Spinal cord (tissue), 9 donors: ENCODE measurements at regions not wholly inside any gene's neighbourhood (a gene's known extent, or its start where the extent isn't known, plus 50 kb on each side); places are given as distances from the start of the nearest gene placed in this dataset.

ENCODE experiments used
- DNase-seq, 6 donors: peaks; one replicate each; pipeline versions ENCODE4 v3.0.0 to v3.0.0-alpha.2; 2013 to 2015; ENCODE audit warnings: low spot score in 6 of 6, low read depth in 4 of 6
- H3K27ac ChIP-seq: one replicate; pipeline ENCODE4 v1.5.1; 2013; ENCODE audit warnings: low read depth, low read length, control low read depth
- H3K27me3 ChIP-seq: one replicate; pipeline ENCODE4 v1.6.1; 2013; ENCODE audit warnings: low read length; ENCODE audit not compliant: control insufficient read depth, insufficient read depth
- H3K36me3 ChIP-seq: one replicate; pipeline ENCODE4 v1.6.1; 2013; ENCODE audit warnings: low read length; ENCODE audit not compliant: control insufficient read depth, insufficient read depth
- H3K4me1 ChIP-seq: one replicate; pipeline ENCODE4 v1.6.1; 2013; ENCODE audit warnings: low read length; ENCODE audit not compliant: control insufficient read depth, insufficient read depth
- H3K4me3 ChIP-seq: one replicate; pipeline ENCODE4 v1.5.1; 2013; ENCODE audit warnings: low read depth, low read length, control low read depth
- H3K9me3 ChIP-seq: one replicate; pipeline ENCODE4 v1.6.1; 2013; ENCODE audit warnings: low read length; ENCODE audit not compliant: control insufficient read depth, insufficient read depth
- WGBS: methylation state at CpG from one replicate; pipeline ENCODE4 v1.1.5; 2013; ENCODE audit warnings: missing lambda C conversion rate; ENCODE audit not compliant: insufficient coverage; 5-methylcytosine and 5-hydroxymethylcytosine counted together
- donor health status: healthy.

DNA sequence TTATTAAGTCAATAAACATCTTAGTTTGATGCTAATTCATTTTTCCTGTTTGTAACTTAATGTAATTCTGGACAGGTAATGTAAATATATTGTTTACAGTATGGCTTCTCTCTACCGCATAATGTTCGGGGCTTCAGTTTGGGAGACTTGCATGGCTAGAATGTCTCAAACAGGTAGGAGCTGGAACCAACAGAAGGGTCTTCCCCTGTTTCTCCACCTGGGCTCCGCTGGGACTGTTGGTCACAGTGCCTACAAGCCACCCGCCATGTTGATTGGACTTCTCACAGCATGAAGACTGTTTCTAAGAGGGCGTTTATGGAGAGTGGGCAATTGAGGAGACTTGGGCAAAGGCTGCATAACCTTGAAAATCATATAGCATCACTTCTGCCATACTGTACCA lies 148.6 kb downstream of the UFM1 start:
- WGBS = 100% methylated on average over 3 of the region's 5 CpGs
- H3K36me3 ChIP-seq = no peaks in the 10 kb centered on the region

DNA sequence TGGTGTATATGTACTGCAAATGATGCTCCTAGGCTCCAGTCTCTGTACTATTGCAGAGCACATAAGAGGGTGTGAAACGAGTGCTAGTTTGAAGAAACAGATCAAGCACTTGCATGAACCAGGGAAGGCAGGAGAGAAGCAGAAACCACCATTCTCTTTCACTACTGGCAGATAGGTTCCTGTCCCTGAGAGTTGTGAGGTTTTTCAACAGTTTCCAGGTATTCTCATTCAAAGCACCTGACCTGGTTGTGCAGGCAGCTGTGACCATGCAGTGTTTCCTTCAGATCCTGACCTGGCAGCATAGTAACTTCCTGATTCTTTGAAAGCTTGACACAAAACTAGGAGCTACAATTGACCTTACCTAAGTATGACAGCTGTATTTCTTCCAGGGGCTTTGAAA lies 164.9 kb downstream of the UFM1 start:
- Histone ChIP-seq H3K9me3 (no peaks in the 10 kb centered on the region), H3K27ac (no peak overlapping the region), H3K27me3 (no peaks in the 10 kb centered on the region), H3K4me1 (no peaks in the 10 kb centered on the region), H3K36me3 (no peaks in the 10 kb centered on the region), H3K4me3 (no peak overlapping the region)
- 86% methylated on average over 1 of the region's 1 CpG for WGBS
- no peak for DNase-seq

More for the DNA sequence above, 148.6 kb downstream of the UFM1 start:
- Histone ChIP-seq H3K4me3 (no peak overlapping the region), H3K27me3 (no peaks in the 10 kb centered on the region), H3K9me3 (no peaks in the 10 kb centered on the region), H3K27ac (no peak overlapping the region), H3K4me1 (no peaks in the 10 kb centered on the region)
- no peak for DNase-seq

DNA sequence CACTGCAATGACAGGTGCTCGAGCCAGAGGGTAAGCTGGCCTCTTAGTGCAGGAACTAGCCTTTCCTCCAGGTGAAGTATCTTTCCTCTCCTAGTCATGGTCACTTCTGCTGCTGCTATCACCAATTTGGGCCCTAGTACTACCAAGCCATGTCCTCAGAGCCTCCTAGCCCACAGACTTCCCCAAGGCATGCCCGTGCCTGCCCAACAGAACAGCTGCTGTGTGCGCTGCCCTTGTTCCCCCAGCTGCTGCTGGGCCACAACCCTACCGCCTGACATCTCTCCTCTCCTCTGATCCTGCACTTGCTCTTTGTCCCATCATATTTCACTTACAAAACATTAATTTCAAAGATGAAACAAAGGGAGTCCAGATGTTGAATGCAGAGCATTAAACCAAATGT lies 168.5 kb upstream of the FREM2 start:
- no peak for DNase-seq
- H3K27me3 ChIP-seq = no peaks in the 10 kb centered on the region
- H3K9me3 ChIP-seq = no peaks in the 10 kb centered on the region
- H3K36me3 ChIP-seq = no peaks in the 10 kb centered on the region
- 100% methylated on average over 3 of the region's 4 CpGs for WGBS
- H3K4me1 ChIP-seq = no peaks in the 10 kb centered on the region
- no peak overlapping the region for H3K27ac ChIP-seq
- H3K4me3 ChIP-seq = no peak overlapping the region

DNA sequence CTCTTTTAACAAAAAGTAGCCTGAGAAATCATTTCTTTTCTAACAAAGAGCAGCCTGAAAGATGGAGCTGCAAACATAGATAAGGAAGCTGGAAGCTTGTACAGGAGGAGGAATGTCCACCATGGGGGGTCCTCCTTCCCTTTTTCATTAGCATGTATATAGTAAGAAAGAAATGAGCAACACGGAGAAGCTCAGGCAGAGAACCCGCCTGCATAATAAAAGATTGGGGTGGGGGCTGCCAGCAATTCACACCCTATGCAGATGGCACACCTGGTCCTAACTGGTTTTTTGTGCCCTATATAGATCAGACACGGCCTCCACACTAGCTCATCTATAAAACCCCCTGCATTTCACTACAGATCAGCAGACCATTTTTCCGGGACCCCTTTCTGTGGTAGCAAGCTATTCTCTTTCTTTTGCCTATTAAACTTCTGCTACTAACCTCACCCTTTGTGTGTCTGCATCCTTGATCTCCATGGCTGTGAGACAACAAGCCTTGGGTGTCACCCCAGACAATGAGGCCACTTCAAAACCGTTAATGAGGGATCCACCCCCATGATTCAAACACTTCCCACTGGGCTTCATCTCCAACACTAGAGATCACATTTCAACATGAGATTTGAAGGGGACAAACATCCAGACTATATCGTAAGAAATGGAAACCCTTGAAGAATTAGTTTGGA lies 167.5 kb upstream of the FREM2 start:
- Histone ChIP-seq H3K27me3 (no peaks in the 10 kb centered on the region), H3K27ac (no peak overlapping the region), H3K36me3 (no peaks in the 10 kb centered on the region), H3K4me3 (no peak overlapping the region), H3K9me3 (no peaks in the 10 kb centered on the region), H3K4me1 (no peaks in the 10 kb centered on the region)
- no peak for DNase-seq
- WGBS = 92% methylated on average over 3 of the region's 6 CpGs

DNA sequence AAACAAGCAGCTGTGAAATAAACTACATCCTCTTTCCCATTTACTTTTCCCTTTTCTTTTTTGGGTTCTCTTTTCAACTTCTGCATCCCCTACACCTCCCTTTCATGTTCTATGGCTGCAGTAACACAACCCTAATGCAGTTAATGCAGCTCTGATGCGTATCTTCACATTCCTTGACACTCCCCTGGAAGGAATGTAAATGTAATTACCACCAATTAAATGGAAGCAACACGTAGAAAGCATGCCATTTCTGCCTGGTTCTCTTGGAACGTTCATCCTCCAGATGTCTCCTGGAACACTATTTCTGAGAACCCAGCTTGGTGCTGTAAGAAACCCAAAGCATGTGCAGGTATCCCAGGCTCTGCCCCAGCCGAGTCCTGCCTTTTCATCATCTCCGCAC lies 166.8 kb upstream of the FREM2 start:
- no peaks in the 10 kb centered on the region for H3K9me3 ChIP-seq
- no peaks in the 10 kb centered on the region for H3K36me3 ChIP-seq
- no peak for DNase-seq
- H3K27ac ChIP-seq = no peak overlapping the region
- no peak overlapping the region for H3K4me3 ChIP-seq
- no peaks in the 10 kb centered on the region for H3K27me3 ChIP-seq
- WGBS = 88% methylated on average over 5 of the region's 5 CpGs
- no peaks in the 10 kb centered on the region for H3K4me1 ChIP-seq

DNA sequence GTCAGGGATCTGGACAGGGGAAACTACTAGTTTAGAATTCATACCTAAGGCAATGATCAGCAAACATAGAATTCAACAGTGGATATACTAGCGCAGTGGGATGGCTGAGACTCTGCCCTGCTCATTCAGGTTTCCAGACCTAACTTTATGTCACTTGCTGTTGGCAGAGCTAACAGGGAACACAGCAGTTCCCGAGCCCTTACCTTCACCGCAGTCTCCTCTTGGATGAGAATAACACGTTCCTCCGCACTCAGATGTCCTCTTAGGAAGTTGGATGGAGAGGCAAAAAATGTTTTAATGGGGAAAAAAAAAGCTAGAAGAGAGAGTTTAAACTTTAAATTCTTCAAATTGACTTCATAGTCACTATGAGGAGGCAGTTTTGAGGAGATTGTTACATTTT lies 159.7 kb upstream of the FREM2 start:
- WGBS = 60% methylated on average over 1 of the region's 5 CpGs
- no peak overlapping the region for H3K4me3 ChIP-seq
- no peaks in the 10 kb centered on the region for H3K36me3 ChIP-seq
- no peaks in the 10 kb centered on the region for H3K27me3 ChIP-seq
- no peak overlapping the region for H3K27ac ChIP-seq
- H3K4me1 ChIP-seq = no peaks in the 10 kb centered on the region
- no peak for DNase-seq
- no peaks in the 10 kb centered on the region for H3K9me3 ChIP-seq

DNA sequence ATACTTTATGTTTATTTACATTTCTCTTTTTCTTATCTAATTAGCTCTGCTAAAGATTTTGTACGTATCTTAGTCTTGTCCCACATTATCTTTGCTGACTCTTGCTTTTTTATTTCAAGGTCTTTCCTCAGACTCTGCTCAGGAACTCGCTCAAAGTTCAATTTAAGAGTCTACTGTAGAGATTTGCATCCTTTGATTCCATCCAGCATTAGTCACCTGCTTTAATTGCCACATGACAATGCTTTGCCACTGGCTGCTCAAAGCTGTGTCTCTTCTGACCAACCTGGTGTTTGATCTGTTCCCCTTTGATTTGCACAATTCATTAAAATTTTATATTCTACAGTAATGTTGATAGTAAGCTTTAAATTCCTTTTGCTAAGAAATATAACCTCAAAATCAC lies 157.9 kb upstream of the FREM2 start:
- Histone ChIP-seq H3K4me3 (no peak overlapping the region), H3K27ac (no peak overlapping the region), H3K4me1 (no peaks in the 10 kb centered on the region), H3K9me3 (no peaks in the 10 kb centered on the region), H3K27me3 (no peaks in the 10 kb centered on the region), H3K36me3 (no peaks in the 10 kb centered on the region)
- WGBS = 64% methylated on average over 1 of the region's 2 CpGs
- DNase-seq = no peak

DNA sequence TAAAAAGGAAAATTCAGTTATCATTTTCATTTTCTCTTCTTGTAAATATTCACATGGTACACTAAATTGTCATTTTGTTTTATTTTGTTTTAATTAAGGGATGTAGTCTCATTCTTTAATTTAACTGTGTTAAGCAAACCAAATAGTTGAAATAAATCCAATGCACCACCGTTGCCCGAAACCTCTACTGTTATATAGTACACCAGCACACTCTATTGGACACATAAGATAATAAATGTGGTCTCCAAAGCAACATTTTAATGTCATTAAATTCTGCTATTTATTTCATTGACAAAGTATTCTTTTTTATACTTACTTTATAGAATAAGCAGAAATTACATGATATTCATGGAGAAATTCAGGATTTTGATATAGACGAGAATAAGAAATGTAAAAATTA lies 156.4 kb upstream of the FREM2 start:
- H3K36me3 ChIP-seq = no peaks in the 10 kb centered on the region
- WGBS = no CpG with 5 or more reads among the region's 3 CpGs
- H3K27me3 ChIP-seq = no peaks in the 10 kb centered on the region
- no peaks in the 10 kb centered on the region for H3K9me3 ChIP-seq
- no peak overlapping the region for H3K27ac ChIP-seq
- H3K4me1 ChIP-seq = no peaks in the 10 kb centered on the region
- H3K4me3 ChIP-seq = no peak overlapping the region
- DNase-seq = peak in 2 of 6 donors; percentile 70 to 82

DNA sequence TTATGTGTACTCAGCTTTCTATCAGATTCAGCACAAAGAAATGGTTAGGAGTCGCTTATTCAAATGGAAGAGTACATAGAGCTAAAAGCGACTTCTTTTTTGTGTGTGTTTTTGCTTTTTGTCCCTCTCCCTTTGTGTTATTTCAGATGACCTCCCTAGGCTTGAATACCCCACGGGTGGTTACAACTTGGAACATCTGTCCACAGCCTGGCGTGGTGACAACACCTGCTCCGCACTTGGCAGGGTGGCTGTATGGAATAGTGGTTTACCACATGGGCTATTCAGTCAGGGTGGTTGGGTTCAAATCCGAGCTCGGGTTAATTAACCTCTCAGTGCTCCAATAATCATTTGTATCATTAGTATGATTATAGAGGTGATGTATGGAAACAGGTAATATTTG lies 151.6 kb upstream of the FREM2 start:
- Histone ChIP-seq H3K36me3 (no peaks in the 10 kb centered on the region), H3K4me3 (no peak overlapping the region), H3K27me3 (no peaks in the 10 kb centered on the region), H3K27ac (no peak overlapping the region), H3K9me3 (no peaks in the 10 kb centered on the region), H3K4me1 (no peaks in the 10 kb centered on the region)
- WGBS = 57% methylated on average over 2 of the region's 7 CpGs
- peak in 1 of 6 donors; percentile 54 for DNase-seq

DNA sequence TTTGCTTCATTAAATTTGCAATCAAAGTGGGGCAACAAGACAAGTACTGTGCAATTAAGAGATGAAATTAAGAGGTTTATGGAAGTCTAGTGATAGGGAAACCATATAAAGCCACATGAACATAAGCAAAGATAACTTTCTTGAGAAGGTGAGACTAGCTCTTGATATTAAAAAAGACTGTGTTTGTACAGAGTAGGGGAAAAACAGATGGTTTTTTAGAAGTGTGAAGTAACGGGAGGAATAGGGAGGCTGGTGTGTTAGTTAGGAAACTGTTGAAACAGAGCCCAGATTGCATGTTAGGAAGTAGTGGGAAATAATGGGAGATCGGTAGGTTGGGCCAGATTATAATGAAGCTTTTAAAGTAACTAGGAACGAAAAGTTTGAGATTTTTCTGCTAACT lies 149.8 kb upstream of the FREM2 start:
- H3K9me3 ChIP-seq = no peaks in the 10 kb centered on the region
- WGBS = 59% methylated on average over 3 of the region's 3 CpGs
- H3K27ac ChIP-seq = no peak overlapping the region
- no peaks in the 10 kb centered on the region for H3K4me1 ChIP-seq
- no peaks in the 10 kb centered on the region for H3K27me3 ChIP-seq
- no peaks in the 10 kb centered on the region for H3K36me3 ChIP-seq
- no peak overlapping the region for H3K4me3 ChIP-seq
- peak in 1 of 6 donors; percentile 72 for DNase-seq
